A673 (cell line): ENCODE measurements at regions not wholly inside any gene's neighbourhood (a gene's known extent, or its start where the extent isn't known, plus 50 kb on each side); places are given as distances from the start of the nearest gene placed in this dataset.

Experiments used
- BruUV-seq: library from RNA; stranded (reverse); fragments of 400-500 nt; replicated peaks from 2 replicates; lab custom pipeline; 2021; lab: Mats Ljungman, UMichigan
- CTCF ChIA-PET: fragments of 300-600 bp; sonication (Branson Sonifier 250); formaldehyde crosslinking; loops from one replicate; lab custom pipeline; 2022; ENCODE audit warnings: antibody characterized with exemption; lab: Charles Lee
- POLR2A ChIA-PET: fragments of 300-600 bp; sonication (Branson Sonifier 250); formaldehyde crosslinking; loops from one replicate; lab custom pipeline; 2022; ENCODE audit warnings: antibody characterized with exemption; ENCODE audit not compliant: low non-redundant PET; lab: Charles Lee
- DNase-seq: peaks from one replicate; pipeline ENCODE4 v3.0.0-alpha.2; 2015; ENCODE audit warnings: low spot score
- H3K27ac ChIP-seq: fragments of 200-600 bp; sonication (generic); 2 replicates; pipeline ENCODE4 v1.5.1; 2016; ENCODE audit warnings: mixed run types, low read depth, mild to moderate bottlenecking, mixed read lengths, antibody characterized with exemption, low read length; ENCODE audit not compliant: poor library complexity, severe bottlenecking
- H3K27me3 ChIP-seq: fragments of 200-600 bp; sonication (generic); replicated peaks from 2 replicates; pipeline ENCODE4 v1.6.1; 2017; ENCODE audit warnings: mixed run types, low read depth, mild to moderate bottlenecking, mixed read lengths, antibody characterized with exemption, low read length; ENCODE audit not compliant: insufficient read depth, poor library complexity
- H3K36me3 ChIP-seq: fragments of 200-600 bp; sonication (generic); 2 replicates; pipeline ENCODE4 v1.6.1; 2016; ENCODE audit warnings: mixed run types, mild to moderate bottlenecking, mixed read lengths, antibody characterized with exemption, low read length; ENCODE audit not compliant: insufficient read depth, poor library complexity, severe bottlenecking
- H3K4me1 ChIP-seq: fragments of 200-600 bp; sonication (generic); 2 replicates; pipeline ENCODE4 v1.6.1; 2017; ENCODE audit warnings: mixed run types, mild to moderate bottlenecking, mixed read lengths, antibody characterized with exemption, low read length; ENCODE audit not compliant: insufficient read depth, poor library complexity, severe bottlenecking
- H3K4me3 ChIP-seq: fragments of 200-600 bp; sonication (generic); 2 replicates; pipeline ENCODE4 v1.5.1; 2016; ENCODE audit warnings: low read depth, mixed run types, mild to moderate bottlenecking, mixed read lengths, low read length; ENCODE audit not compliant: poor library complexity, severe bottlenecking
- H3K9me3 ChIP-seq: fragments of 200-600 bp; sonication (generic); 2 replicates; pipeline ENCODE4 v1.6.1; 2016; ENCODE audit warnings: mixed run types, low read depth, mild to moderate bottlenecking, mixed read lengths, antibody characterized with exemption, low read length; ENCODE audit not compliant: poor library complexity, severe bottlenecking
- CTCF ChIP-seq: fragments of 300-800, 200-600 bp; sonication (generic); conservative IDR thresholded peaks from 2 replicates; pipeline ENCODE4 v1.5.1; 2017; ENCODE audit warnings: low read depth, mild to moderate bottlenecking, antibody characterized with exemption, low read length, moderate library complexity, mixed read lengths
- EZH2 ChIP-seq: fragments of 200-600 bp; sonication (generic); IDR thresholded peaks from 2 replicates; pipeline ENCODE4 v1.6.1; 2017; ENCODE audit warnings: borderline replicate concordance, low read depth, mild to moderate bottlenecking, mixed read lengths, antibody characterized with exemption, low read length; ENCODE audit not compliant: poor library complexity, severe bottlenecking
- intact Hi-C: fragments of 100-400 bp; cut with micrococcal nuclease; formaldehyde crosslinking; loops from one replicate; pipeline ENCODE4 v1.10.0; 2022; ENCODE audit not compliant: unreplicated experiment

GRCh38 chr22:49213731-49214352 is 613.8 kb downstream of the BRD1 start:
- intact Hi-C loops, result no loop called here
- ChIA-PET CTCF (no interaction called here), POLR2A (no interaction called here)
- Histone ChIP-seq H3K4me1 (peaks cover 14% of the 10 kb centered on the region), H3K27me3 (no peaks in the 10 kb centered on the region), H3K4me3 (no peak overlapping the region), H3K9me3 (peaks cover 13% of the 10 kb centered on the region), H3K36me3 (no peaks in the 10 kb centered on the region), H3K27ac (no peak overlapping the region)
- no TSS peak for BruUV-seq
- no peak for DNase-seq
- TF ChIP-seq EZH2, result no peak
- no peak for TF ChIP-seq CTCF

GRCh38 chr22:49212466-49212865 is 615.2 kb downstream of the BRD1 start:
- Histone ChIP-seq H3K4me1 (peaks cover 24% of the 10 kb centered on the region), H3K4me3 (no peak overlapping the region), H3K27ac (no peak overlapping the region), H3K9me3 (no peaks in the 10 kb centered on the region), H3K27me3 (no peaks in the 10 kb centered on the region), H3K36me3 (no peaks in the 10 kb centered on the region)
- ChIA-PET CTCF (no interaction called here), POLR2A (no interaction called here)
- no TSS peak for BruUV-seq
- DNase-seq, result no peak
- intact Hi-C loops, result no loop called here
- TF ChIP-seq EZH2 (no peak), CTCF (no peak)

- Histone ChIP-seq H3K4me3 (no peak overlapping the region), H3K27me3 (no peaks in the 10 kb centered on the region), H3K36me3 (no peaks in the 10 kb centered on the region), H3K4me1 (peaks cover 24% of the 10 kb centered on the region), H3K9me3 (no peaks in the 10 kb centered on the region), H3K27ac (no peak overlapping the region)
- POLR2A ChIA-PET, result no interaction called here
- no peak for DNase-seq
- TF ChIP-seq CTCF (no peak), EZH2 (no peak)
- BruUV-seq, result no TSS peak
- intact Hi-C loops, result no loop called here
- CTCF ChIA-PET, result no interaction called here
Measured at GRCh38 chr22:49212002-49212401, 615.7 kb downstream of the BRD1 start.
